ENCODE measurements at regions not wholly inside any gene's neighbourhood (a gene's known extent, or its start where the extent isn't known, plus 50 kb on each side); places are given as distances from the start of the nearest gene placed in this dataset.

DNA sequence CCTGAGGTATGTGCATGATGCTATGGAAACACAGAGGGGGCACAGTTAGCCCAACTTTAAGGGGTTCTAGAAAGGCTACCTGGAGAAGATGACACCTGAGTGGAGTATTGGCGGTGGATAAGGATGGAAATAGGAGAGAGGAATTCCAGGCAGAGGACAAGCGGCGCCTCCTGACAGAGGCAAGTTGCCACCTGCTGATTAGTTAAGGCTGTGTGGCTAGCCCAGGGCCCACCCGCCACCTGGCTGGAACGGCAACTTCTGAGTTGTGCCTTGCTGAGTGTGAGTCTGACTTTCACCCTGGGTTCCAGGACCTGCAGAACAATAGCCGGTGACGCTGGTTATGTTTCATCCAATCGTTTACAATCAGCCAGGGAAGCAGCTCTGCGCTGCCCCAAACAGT is 126.9 kb upstream of the LMO4 start:
- WGBS, 2 donors, result 94% methylated on average over 9 of the region's 9 CpGs
- intact Hi-C loops (cut with DNase I), result no loop called here
- H3K36me3 ChIP-seq (ENCODE audit: control insufficient read depth in 1 of 2, insufficient read depth in 2 of 2, low read length in 1 of 2), result no peaks in the 10 kb centered on the region
- no peaks in the 10 kb centered on the region for H3K9me3 ChIP-seq (ENCODE audit: control insufficient read depth, low read length)
- DNase-seq (no peak), ATAC-seq (ENCODE audit: low FRiP score) (no peak)
- no peak overlapping the region for H3K4me3 ChIP-seq (ENCODE audit: low read length in 2 of 2)
- no peak overlapping the region for H3K27ac ChIP-seq (ENCODE audit: low read depth in 1 of 2, low read length in 2 of 2)
- peaks cover 0 to 2% of the 10 kb centered on the region in 2 donors for H3K4me1 ChIP-seq (ENCODE audit: control insufficient read depth in 1 of 2, insufficient read depth in 2 of 2, low read length in 2 of 2)
- peaks cover 0 to 2% of the 10 kb centered on the region in 2 donors for H3K27me3 ChIP-seq (ENCODE audit: control insufficient read depth in 1 of 2, insufficient read depth in 2 of 2, low read length in 1 of 2)

DNA sequence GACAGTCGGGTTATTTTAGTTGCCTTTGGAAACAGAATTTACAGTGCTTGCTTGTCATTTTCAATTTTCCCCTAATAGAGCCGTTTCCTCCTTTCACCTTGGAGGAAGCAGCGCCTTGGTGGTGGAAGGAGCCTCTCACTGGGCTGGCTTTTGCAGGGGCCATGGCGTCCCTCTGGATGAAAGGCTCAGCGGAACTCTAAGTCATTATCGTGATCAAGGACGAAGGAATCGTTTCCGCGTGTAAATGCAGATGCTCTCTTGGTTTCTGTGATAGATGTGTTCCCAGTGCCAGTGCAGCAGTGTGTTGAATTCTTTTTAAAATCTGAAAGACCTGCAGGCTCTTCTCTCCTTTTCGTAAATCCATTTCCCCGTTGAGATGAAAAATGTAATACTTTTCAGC is 126.2 kb upstream of the LMO4 start:
- no peak overlapping the region for H3K27ac ChIP-seq (ENCODE audit: low read depth in 1 of 2, low read length in 2 of 2)
- peaks cover 0 to 2% of the 10 kb centered on the region in 2 donors for H3K27me3 ChIP-seq (ENCODE audit: control insufficient read depth in 1 of 2, insufficient read depth in 2 of 2, low read length in 1 of 2)
- H3K9me3 ChIP-seq (ENCODE audit: control insufficient read depth, low read length), result no peaks in the 10 kb centered on the region
- intact Hi-C loops (cut with DNase I), result no loop called here
- no peak for DNase-seq
- no peaks in the 10 kb centered on the region for H3K36me3 ChIP-seq (ENCODE audit: control insufficient read depth in 1 of 2, insufficient read depth in 2 of 2, low read length in 1 of 2)
- peaks cover 0 to 2% of the 10 kb centered on the region in 2 donors for H3K4me1 ChIP-seq (ENCODE audit: control insufficient read depth in 1 of 2, insufficient read depth in 2 of 2, low read length in 2 of 2)
- no peak for ATAC-seq (ENCODE audit: low FRiP score)
- peak overlapping the region; percentile 8 to 30 for H3K4me3 ChIP-seq (ENCODE audit: low read length in 2 of 2)
- WGBS, 2 donors, result 58 to 72% methylated on average over 12 of the region's 12 CpGs

DNA sequence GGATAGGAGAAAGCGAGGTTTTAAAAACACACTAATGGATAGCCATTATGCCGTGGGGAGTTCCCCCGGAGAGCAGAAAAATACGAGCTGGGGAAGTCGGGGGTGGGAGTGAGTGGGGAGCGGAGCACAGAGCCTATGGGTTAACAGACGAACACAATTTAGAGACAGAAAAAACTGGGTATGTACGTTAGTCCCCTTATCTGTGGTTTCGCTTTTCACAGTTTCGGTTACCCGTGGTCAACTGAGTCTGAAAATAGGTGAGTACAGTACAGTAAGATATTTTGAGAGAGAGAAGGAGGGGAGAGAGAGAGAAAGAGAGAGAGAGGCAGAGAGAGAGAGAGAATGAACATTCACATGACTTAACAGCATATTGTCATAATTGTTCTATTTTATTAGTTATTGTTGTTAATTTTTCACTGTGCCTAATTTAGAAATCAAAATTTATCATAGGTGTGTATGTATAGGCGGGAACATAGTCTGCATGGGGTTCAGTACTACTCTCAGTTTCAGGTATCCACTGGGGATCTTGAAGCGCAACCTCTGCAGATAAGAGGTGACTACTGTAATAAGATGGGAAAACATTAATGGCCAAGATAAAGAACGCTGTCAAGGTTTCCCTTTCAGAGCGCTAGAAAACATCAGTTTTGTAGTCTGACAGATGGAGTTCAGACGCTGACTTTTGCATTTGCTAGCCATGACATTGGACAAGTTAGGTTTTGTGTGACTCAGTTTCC is 125.6 kb upstream of the LMO4 start:
- intact Hi-C loops (cut with DNase I), result no loop called here
- Histone ChIP-seq H3K9me3 (ENCODE audit: control insufficient read depth, low read length) (no peaks in the 10 kb centered on the region), H3K27me3 (ENCODE audit: control insufficient read depth in 1 of 2, insufficient read depth in 2 of 2, low read length in 1 of 2) (peaks cover 0 to 2% of the 10 kb centered on the region in 2 donors), H3K4me3 (ENCODE audit: low read length in 2 of 2) (peak overlapping the region; percentile 8 to 30), H3K36me3 (ENCODE audit: control insufficient read depth in 1 of 2, insufficient read depth in 2 of 2, low read length in 1 of 2) (no peaks in the 10 kb centered on the region), H3K4me1 (ENCODE audit: control insufficient read depth in 1 of 2, insufficient read depth in 2 of 2, low read length in 2 of 2) (peaks cover 0 to 2% of the 10 kb centered on the region in 2 donors), H3K27ac (ENCODE audit: low read depth in 1 of 2, low read length in 2 of 2) (no peak overlapping the region)
- DNase-seq (no peak), ATAC-seq (ENCODE audit: low FRiP score) (no peak)
- 27 to 43% methylated on average over 16 of the region's 16 CpGs for WGBS, 2 donors

DNA sequence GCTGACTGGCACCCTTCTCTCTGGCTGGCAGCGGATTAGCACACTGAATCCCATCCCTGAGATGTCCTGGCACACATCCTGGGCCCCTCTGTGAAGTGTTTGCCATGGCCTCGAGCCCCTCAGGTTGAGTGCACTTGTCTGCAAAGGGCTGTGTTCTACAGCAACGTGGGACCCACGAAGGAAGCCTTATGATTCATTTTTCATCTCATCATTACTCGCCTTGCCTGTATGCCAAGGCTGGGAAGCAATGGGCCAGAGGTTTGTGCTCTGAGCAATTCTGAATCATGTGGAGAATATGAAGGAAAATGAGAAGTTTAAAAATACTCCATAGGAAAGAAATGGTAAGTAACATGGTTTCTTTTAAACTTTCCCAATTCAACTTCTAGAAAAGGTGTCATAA is 124.8 kb upstream of the LMO4 start:
- WGBS, 2 donors, result 32 to 35% methylated on average over 5 of the region's 5 CpGs
- H3K4me1 ChIP-seq (ENCODE audit: control insufficient read depth in 1 of 2, insufficient read depth in 2 of 2, low read length in 2 of 2), result peaks cover 0 to 2% of the 10 kb centered on the region in 2 donors
- DNase-seq (peak in 1 of 2 donors; percentile 49), ATAC-seq (ENCODE audit: low FRiP score) (peak; percentile 53)
- H3K4me3 ChIP-seq (ENCODE audit: low read length in 2 of 2), result no peak overlapping the region
- H3K27ac ChIP-seq (ENCODE audit: low read depth in 1 of 2, low read length in 2 of 2), result no peak overlapping the region
- H3K36me3 ChIP-seq (ENCODE audit: control insufficient read depth in 1 of 2, insufficient read depth in 2 of 2, low read length in 1 of 2), result no peaks in the 10 kb centered on the region
- no peaks in the 10 kb centered on the region for H3K9me3 ChIP-seq (ENCODE audit: control insufficient read depth, low read length)
- intact Hi-C loops (cut with DNase I), result no loop called here
- H3K27me3 ChIP-seq (ENCODE audit: control insufficient read depth in 1 of 2, insufficient read depth in 2 of 2, low read length in 1 of 2), result peaks cover 0 to 2% of the 10 kb centered on the region in 2 donors

DNA sequence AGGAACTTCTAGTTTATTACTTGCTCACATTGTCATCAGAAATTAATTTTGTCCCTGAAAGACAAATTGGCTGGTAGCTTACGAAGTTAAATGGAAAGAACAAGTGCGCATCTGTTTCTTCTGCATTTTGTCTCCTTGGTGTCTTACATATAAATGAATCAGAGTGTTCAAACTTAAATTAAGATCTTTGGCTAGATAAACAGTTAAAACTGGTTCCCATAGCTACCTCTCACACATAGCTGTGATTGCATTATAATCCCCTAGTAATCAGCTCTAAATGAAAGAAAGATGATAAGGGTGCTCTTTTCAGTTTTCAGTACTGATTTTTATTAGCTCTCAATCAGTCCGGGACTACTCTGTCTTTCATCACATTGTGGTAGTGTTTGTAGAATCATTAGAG is 124.2 kb upstream of the LMO4 start:
- H3K4me1 ChIP-seq (ENCODE audit: control insufficient read depth in 1 of 2, insufficient read depth in 2 of 2, low read length in 2 of 2), result peaks cover 0 to 2% of the 10 kb centered on the region in 2 donors
- intact Hi-C loops (cut with DNase I), result no loop called here
- no peak for ATAC-seq (ENCODE audit: low FRiP score)
- no peaks in the 10 kb centered on the region for H3K9me3 ChIP-seq (ENCODE audit: control insufficient read depth, low read length)
- 81 to 88% methylated on average over 3 of the region's 3 CpGs for WGBS, 2 donors
- H3K36me3 ChIP-seq (ENCODE audit: control insufficient read depth in 1 of 2, insufficient read depth in 2 of 2, low read length in 1 of 2), result no peaks in the 10 kb centered on the region
- no peak overlapping the region for H3K4me3 ChIP-seq (ENCODE audit: low read length in 2 of 2)
- peaks cover 0 to 2% of the 10 kb centered on the region in 2 donors for H3K27me3 ChIP-seq (ENCODE audit: control insufficient read depth in 1 of 2, insufficient read depth in 2 of 2, low read length in 1 of 2)
- H3K27ac ChIP-seq (ENCODE audit: low read depth in 1 of 2, low read length in 2 of 2), result no peak overlapping the region
- DNase-seq, result no peak

DNA sequence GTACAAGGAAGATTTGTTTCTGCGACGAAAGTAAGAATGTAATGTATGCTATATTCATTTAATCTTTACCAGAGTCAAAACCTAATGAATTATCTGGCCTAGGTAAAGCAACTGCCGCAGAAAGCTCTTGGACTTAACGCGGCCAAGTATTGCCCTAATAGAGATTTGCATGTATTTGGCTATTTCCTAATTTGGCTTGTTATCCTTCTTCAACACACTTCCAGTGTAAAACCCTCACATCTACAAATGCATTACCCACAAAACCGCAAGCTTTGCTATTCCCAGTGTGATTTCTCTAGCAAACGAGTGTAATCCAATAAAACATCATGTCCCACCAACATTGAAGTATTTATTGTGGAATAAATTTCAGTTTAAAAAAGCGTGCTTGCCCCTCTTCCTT is 123.8 kb upstream of the LMO4 start:
- no peaks in the 10 kb centered on the region for H3K9me3 ChIP-seq (ENCODE audit: control insufficient read depth, low read length)

DNA sequence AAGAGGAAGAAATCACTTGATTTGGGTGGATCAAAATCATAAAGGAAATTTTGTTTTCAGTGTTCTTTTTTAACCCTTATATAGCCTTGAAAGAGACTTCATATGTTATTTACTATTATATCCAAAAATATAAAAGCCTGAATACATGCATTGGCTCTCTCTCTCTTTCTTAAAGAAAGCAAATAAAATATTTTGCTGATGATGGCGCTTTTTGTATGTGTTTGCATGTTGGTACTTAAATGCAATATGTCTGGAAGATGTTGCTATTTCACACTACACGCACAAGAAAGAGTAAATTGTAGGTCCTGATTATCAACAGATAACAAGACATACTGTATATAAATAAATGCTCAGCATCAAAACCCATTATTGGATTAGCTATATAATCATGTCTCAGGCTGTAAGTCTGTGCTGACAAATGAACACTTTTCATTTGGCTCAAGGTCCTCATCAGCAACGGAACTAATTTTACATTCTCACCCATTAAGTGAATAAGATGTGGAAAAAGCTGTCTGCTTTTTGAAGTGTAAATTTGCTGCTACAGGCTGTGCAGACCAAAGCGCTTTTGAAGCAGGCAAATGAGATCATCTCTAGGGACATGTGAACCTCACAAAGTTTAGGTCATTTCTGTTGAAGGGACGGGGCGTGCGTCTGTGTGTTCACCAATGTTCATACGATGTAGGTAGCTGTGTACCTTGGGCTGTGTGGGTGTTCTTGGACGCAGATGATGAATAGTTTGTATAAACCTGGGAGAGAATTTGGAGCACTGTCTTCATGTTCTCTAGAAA is 122.4 kb upstream of the LMO4 start:
- Histone ChIP-seq H3K9me3 (ENCODE audit: control insufficient read depth, low read length) (no peaks in the 10 kb centered on the region), H3K27me3 (ENCODE audit: control insufficient read depth in 1 of 2, insufficient read depth in 2 of 2, low read length in 1 of 2) (no peaks in the 10 kb centered on the region), H3K4me3 (ENCODE audit: low read length in 2 of 2) (no peak overlapping the region), H3K4me1 (ENCODE audit: control insufficient read depth in 1 of 2, insufficient read depth in 2 of 2, low read length in 2 of 2) (peaks cover 0 to 2% of the 10 kb centered on the region in 2 donors), H3K27ac (ENCODE audit: low read depth in 1 of 2, low read length in 2 of 2) (no peak overlapping the region), H3K36me3 (ENCODE audit: control insufficient read depth in 1 of 2, insufficient read depth in 2 of 2, low read length in 1 of 2) (no peaks in the 10 kb centered on the region)
- DNase-seq, result peak in 1 of 2 donors; percentile 53
- ATAC-seq (ENCODE audit: low FRiP score), result no peak
- 93 to 94% methylated on average over 9 of the region's 9 CpGs for WGBS, 2 donors
- intact Hi-C loops (cut with DNase I), result no loop called here

More for the DNA sequence above, 123.8 kb upstream of the LMO4 start:
- intact Hi-C loops (cut with DNase I), result no loop called here
- Histone ChIP-seq H3K36me3 (ENCODE audit: control insufficient read depth in 1 of 2, insufficient read depth in 2 of 2, low read length in 1 of 2) (no peaks in the 10 kb centered on the region), H3K4me3 (ENCODE audit: low read length in 2 of 2) (no peak overlapping the region), H3K27me3 (ENCODE audit: control insufficient read depth in 1 of 2, insufficient read depth in 2 of 2, low read length in 1 of 2) (peaks cover 0 to under 1% of the 10 kb centered on the region in 2 donors), H3K4me1 (ENCODE audit: control insufficient read depth in 1 of 2, insufficient read depth in 2 of 2, low read length in 2 of 2) (peaks cover 0 to 2% of the 10 kb centered on the region in 2 donors), H3K27ac (ENCODE audit: low read depth in 1 of 2, low read length in 2 of 2) (no peak overlapping the region)
- 86 to 87% methylated on average over 8 of the region's 8 CpGs for WGBS, 2 donors
- ATAC-seq (ENCODE audit: low FRiP score) (no peak), DNase-seq (no peak)

DNA sequence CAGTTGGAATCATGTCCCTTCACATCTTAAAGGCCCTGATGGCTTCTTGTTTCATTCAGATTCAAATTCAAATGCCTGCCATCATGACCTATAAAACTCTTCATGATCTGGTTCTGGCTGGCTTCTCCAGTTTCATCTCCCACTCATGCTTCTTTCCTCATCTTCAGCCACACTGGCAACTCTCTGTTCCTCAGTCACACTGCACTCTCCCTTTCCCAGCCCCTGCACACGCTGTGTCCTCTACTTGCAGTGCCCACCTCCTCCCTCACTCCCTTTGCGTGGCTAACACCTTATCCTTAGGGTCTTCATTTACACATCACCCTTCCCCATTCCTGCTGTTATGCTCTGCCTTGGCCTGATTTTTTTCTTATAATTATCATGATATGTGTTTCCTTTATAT is 120.6 kb upstream of the LMO4 start:
- Histone ChIP-seq H3K4me3 (ENCODE audit: low read length in 2 of 2) (no peak overlapping the region), H3K36me3 (ENCODE audit: control insufficient read depth in 1 of 2, insufficient read depth in 2 of 2, low read length in 1 of 2) (no peaks in the 10 kb centered on the region), H3K4me1 (ENCODE audit: control insufficient read depth in 1 of 2, insufficient read depth in 2 of 2, low read length in 2 of 2) (no peaks in the 10 kb centered on the region), H3K9me3 (ENCODE audit: control insufficient read depth, low read length) (no peaks in the 10 kb centered on the region), H3K27ac (ENCODE audit: low read depth in 1 of 2, low read length in 2 of 2) (no peak overlapping the region), H3K27me3 (ENCODE audit: control insufficient read depth in 1 of 2, insufficient read depth in 2 of 2, low read length in 1 of 2) (no peaks in the 10 kb centered on the region)
- no peak for DNase-seq
- ATAC-seq (ENCODE audit: low FRiP score), result no peak
- 98 to 100% methylated on average over 2 of the region's 2 CpGs for WGBS, 2 donors
- intact Hi-C loops (cut with DNase I), result no loop called here

DNA sequence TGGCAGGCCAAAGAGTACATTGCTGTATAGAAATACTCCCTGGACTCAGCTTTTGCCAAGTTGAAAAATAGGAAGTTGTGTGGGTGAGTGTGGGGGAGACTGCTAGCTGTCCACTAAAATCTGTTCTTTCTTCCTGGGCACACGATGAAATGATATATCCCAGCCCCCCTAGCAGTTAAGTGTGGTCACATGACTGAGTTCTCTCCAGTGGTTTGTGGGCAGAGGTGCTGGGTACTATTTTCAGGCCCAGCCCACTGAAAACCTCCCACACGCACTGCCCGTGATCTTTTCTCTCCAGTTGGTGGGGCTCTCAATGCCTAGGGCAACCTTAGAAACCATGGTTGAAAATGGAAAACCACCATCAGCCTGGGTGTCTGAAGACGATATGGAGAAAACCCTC is 119.7 kb upstream of the LMO4 start:
- ATAC-seq (ENCODE audit: low FRiP score) (no peak), DNase-seq (no peak)
- Histone ChIP-seq H3K9me3 (ENCODE audit: control insufficient read depth, low read length) (no peaks in the 10 kb centered on the region), H3K27ac (ENCODE audit: low read depth in 1 of 2, low read length in 2 of 2) (no peak overlapping the region), H3K4me1 (ENCODE audit: control insufficient read depth in 1 of 2, insufficient read depth in 2 of 2, low read length in 2 of 2) (no peaks in the 10 kb centered on the region), H3K27me3 (ENCODE audit: control insufficient read depth in 1 of 2, insufficient read depth in 2 of 2, low read length in 1 of 2) (no peaks in the 10 kb centered on the region), H3K4me3 (ENCODE audit: low read length in 2 of 2) (no peak overlapping the region), H3K36me3 (ENCODE audit: control insufficient read depth in 1 of 2, insufficient read depth in 2 of 2, low read length in 1 of 2) (no peaks in the 10 kb centered on the region)
- WGBS, 2 donors, result 72 to 78% methylated on average over 4 of the region's 4 CpGs
- intact Hi-C loops (cut with DNase I), result no loop called here

Data from aorta (tissue), 5 donors.